NCI-H128 (cell line): ENCODE measurements at regions not wholly inside any gene's neighbourhood (a gene's known extent, or its start where the extent isn't known, plus 50 kb on each side); places are given as distances from the start of the nearest gene placed in this dataset.
"Not testable (repeated sequence)": the region's sequence is repeated elsewhere in the genome, so short reads cannot be mapped to it uniquely, and the experiment has no call there.

Source experiments
- DNase-seq: peaks from one replicate; lab custom pipeline; 2025; ENCODE audit not compliant: unreplicated experiment; lab: John Stamatoyannopoulos, UW

DNA sequence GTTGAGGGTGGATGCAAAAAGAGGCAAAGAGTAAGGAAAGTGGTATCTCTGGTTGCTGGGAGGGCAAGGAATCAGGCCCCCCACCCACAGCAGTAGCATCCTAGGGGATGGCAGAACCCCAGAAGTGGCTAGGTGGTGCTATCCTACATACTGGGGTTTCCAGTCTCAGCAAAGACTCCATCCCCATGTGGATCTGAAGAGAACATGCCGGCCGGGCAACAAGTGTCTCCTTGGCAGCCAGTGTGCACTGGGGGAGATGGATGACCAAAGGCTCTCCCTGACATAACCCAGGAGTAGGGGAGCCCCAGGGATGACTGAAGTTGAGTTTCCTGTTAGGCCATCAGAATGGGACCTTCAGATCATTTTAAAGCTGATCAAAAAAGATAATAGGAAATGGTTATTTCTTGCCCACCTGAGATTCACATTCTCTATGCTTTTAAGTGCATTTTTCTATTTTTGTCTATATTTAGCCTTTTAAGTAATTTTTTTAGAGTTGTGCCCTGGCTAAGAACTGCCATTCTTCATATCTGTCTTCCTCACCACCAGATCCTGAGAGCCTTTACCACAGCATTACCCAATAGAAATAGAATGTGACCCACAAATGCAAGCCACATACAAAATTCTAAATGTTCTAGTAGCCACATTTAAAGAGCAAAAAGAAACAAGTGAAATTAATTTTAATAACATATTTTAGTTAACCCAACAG is 78.7 kb upstream of the SMIM23 start:
- no peak for DNase-seq

DNA sequence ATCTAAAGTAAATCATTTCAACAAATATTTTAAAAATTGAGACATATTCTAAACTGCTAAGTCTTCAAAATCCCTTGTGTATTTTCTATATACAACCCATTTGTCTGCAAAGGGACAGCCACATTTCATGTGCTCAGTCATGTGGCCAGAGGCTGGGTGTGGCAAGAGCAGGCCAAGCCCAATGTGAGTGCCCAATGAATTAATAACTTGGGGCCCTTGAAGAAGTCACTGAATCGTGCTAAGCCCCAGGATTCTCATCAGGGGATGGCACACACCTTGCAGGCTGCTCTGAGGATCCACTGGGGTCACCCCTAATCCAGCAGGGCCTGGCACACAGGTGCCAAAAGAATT is 78.2 kb upstream of the SMIM23 start:
- no peak for DNase-seq

DNA sequence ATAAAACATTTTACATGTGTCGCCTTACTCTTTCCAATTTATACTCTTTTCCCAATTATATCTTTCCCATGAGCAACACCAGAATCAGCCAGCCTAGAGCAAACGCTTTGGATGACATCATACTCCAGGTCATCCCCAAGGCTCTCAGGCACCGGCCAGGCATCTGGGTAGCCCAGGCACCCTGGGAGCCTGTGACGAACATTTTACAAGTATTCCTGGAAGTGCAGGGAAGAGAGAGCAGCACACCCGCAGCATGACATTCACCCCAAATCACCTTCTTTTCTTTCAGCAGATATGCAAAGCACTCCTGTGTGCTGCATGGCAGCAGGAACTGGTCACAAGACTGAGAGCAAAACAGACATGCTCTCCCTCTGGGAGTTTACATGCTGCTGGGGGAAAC is 75.7 kb upstream of the SMIM23 start:
- no peak for DNase-seq

DNA sequence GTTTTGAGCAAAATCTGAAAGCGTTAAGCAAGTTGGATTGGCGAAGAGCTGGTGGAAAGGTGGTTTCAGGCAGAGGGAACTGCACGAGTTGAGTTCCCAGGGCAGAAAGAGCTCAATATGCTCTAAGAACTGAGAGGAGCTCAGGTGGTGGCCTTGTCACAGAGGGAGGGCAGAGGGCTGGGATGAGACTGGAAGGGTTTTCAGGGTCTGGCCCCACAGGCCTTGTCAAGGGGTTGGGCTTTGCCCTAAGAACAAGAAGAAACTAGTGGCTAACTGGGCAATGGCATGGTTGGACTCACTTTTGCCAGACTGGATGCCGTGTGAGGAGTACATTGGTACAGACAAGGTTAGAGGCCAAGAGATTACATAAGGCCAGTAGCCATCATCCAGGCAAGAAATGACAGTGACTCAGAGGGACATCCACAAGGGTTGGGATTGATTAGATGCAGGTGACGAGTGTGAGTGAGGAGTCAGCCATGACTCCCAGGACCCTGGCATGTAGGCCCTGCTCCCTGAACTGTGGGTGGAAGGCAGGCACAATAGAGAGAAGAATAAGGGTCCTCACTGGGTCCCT is 75.1 kb upstream of the SMIM23 start:
- no peak for DNase-seq

DNA sequence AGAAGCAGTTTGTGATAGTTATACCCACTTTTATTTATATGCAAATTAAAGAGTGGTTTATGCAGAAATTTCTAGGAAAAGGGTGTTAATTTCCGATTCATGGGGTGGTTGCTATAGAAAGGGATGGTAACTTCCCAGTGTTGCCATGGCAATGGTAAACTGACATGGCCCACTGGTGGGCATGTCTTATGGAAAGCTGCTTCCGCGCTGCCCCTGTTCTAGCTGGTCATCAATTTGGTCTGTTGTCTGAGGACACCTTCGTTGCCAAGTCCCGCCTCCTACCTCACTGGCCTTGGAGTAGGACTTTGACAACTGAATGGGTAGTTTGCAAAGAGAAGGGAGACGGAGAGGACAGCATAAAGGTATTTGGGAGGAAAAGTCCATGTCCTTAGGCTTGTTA is 74.0 kb upstream of the SMIM23 start:
- DNase-seq = no peak

DNA sequence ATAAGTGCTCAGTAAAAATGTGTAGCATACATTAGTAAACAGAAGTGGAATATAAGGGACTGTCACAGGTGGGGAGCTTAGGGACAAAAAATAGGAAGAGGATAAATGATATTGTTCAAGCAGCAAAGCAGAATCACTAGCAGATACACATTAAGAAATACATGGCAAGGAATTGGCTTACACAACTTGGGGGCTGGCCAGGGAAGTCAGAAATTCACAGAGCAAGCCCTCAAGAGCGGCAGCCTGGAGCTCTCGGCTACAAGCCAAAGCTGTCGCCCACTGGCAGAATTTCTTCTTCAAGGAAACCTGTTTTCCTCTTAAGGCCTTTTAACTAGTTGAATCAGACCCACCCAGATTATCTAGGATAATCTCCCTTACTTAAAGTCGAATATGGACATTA is 73.0 kb upstream of the SMIM23 start:
- no peak for DNase-seq

DNA sequence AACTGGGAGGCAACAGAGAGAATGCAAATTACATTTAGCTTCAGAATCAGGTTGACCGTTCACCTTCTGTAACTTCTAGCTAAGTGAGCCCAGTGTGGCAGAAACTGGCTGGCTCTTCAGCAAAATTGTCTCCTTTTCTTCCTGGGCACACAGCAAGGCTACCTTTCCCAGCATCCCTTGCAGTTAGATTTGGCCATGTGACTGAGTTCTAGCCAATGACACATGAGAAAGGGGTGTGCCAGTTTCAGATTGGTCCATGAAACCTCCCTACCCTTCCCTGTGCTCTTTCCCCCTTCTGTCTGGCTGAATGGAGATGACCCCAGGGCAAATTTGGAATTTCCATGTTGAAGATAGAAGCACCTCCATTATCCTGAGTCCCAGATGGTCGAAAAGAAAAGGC is 72.5 kb upstream of the SMIM23 start:
- no peak for DNase-seq

DNA sequence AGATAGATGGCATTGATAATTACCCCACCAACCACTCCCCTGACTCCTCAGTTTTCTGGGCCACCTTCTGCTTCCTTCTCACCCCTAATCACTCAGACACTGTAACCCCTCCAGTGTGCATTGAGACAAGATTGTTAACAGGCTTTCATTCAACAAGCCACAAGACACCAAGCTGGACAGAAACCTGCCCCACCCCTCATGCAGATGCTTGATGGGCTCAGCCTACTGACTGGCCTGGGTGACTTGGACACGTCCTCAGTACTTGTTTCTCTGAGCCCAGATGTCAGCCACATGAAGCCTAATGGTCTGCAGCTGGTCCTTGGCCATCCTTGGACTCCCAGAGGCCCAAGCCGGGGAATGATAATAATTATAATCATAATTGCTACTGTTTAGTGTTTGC is 71.4 kb upstream of the SMIM23 start:
- no peak for DNase-seq

DNA sequence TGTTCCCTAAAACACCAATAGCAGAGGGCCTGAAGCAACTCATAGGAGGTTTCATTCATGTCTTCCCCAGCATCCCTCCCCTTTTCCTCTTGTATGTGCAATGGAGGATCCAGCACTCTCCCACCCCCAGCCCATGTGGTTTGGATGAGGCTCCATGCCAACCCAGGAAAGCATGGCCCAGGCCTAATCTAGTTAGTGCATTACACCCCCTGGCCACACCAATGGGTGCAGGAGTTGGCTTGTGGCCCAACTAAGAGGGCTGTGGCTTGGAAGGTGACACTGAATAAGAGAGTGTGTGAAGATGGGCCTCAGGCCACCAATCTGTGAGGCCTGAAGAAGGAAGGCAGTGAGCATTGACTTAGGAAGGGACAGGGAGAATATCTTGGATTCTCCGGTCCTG is 70.8 kb upstream of the SMIM23 start:
- DNase-seq = no peak

DNA sequence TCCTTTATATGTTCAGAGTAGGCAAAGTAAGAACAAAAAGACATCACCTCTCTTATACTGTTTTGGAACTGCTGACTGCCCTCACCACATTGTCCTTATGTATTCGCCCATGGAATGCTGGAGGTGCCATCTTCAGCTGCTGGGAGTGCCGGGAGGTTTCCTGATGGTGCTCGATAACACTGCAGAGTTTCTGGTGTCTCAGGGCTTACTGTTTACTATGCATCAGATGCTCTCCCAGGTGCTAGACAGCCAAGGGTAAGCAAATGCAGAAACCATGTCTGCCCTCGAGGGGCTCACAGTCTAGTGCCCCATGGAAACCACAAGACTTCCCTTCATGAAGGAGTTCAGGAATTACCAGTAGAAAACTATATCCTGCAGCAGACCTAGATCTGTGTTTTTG is 70.1 kb upstream of the SMIM23 start:
- DNase-seq = no peak

DNA sequence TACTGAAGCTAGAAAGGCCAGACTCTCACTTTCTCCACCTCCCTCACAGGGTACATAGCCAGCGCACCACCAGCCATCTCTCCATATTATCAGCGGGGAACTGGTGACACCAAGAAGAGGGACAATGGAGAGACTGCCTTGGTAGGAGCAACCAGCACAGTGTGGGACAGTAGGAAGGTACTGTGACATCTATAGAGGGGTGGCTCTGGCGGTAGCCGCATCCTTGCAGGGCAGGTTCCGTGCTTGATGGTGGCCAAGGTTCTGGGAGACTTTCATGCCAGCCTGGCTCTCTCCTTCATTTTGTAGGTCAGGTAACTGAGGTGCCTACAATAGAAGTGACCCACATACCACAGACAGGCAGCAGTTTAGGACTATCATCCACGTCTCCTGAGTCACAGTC is 65.5 kb upstream of the SMIM23 start:
- DNase-seq = no peak

DNA sequence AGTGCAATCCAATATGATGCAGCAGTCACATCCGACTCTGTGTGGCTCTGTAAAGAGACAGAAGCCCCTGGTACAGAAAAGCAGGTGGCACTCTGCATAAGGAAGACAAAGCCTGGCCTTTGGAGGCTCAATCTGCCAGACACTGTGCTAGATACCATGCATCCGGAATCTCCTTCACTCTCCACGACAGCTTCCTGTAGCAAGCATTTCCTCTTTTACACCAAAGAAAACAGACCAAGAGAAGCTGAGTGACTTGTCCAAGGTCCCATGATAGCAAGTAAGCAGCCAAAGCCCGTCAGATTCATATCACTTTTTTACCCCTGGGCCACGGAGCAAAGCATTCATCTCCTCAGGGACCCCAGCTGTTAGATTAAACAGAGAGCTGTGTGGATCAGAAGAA is 64.2 kb upstream of the SMIM23 start:
- DNase-seq = no peak

DNA sequence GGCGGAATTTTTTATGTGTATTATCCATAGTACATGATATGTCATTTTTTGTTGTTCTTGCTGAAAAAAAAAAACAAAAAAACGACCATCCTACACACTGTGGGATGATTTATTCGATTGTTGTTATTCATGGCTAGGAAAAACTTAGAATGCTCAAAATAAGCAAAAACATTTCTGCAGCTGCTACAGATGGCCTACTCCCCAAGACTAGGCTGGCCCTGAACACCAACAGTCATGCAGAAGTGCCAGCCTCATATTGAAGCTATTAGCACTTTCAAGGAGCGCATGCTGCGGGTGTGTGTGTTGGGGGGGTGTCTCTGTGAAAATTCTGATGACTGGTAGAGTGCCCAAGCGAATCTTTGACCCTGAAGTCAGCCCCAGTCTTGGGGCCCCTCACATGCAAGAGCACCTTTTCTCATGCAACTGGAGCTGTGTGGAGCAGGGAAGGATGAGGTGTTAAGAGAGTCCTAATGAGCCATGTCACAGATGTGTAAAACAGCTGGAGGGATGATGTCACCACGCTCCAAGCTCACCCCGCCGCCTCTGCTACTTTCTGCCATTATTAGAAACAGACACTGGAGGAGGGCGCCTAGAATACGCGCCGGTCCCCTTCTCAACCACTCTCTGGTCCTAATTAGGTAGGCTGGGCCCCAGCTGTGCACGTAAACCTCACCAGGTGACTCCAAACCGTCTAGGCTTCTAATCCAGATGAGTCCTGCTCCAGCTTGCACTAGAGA is 61.0 kb upstream of the SMIM23 start:
- DNase-seq = no peak

DNA sequence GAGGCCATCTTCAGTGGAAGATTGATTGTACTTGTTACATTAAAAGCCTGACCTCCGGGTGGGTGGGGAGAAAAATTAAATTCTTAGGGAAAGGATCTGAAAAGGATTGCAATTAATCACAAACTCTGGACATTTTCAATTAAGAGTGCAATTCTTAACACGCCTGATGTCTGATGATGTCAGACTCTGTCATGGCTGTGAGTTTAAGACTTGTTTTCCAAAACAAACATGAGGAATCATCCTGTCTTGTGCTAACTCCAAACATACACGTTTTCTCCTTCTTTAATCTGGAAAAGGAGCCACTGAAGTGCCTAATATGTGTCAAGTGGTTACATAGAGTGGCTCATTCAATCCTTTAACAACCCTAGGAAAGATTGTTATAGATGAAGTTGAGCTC is 60.4 kb upstream of the SMIM23 start:
- no peak for DNase-seq

DNA sequence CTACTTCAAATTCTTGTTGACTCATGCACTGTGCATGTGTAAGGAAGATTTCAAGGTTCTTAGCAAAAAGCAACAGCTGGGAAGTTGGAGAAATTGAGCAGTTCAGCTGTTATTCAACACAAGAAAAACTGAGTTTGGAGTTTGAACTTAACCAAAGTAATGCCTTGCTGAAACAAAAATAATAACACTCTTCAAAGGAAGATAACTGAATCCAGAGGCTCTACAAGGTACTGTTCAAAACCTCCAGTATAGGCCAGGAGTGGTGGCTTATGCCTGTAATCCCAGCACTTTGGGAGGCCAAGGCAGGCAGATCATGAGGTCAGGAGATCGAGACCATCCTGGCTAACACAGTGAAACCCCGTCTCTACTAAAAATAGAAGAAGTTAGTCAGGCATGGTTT is 58.8 kb upstream of the SMIM23 start:
- DNase-seq = not testable (repeated sequence)

DNA sequence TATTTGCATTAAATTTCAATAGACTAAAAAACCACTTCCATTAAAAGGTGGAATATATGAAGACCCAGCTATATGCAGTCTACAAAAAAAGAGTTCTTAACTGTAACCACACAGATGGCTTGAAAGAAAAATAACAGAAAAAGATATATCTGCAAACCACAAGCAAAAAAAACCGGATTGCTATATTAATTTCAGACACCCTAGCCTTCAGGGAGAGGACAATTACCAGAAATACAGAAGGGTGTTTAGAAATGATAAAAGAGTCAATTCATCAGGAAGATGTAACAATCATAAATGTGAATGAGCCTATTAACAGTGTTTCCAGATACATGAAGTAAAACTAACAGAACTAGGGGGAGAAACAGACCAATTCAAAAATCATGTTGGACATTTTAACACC is 56.9 kb upstream of the SMIM23 start:
- no peak for DNase-seq
